ENCODE measurements at regions not wholly inside any gene's neighbourhood (a gene's known extent, or its start where the extent isn't known, plus 50 kb on each side); places are given as distances from the start of the nearest gene placed in this dataset.
"Not testable (repeated sequence)": the region's sequence is repeated elsewhere in the genome, so short reads cannot be mapped to it uniquely, and the experiment has no call there.

DNA sequence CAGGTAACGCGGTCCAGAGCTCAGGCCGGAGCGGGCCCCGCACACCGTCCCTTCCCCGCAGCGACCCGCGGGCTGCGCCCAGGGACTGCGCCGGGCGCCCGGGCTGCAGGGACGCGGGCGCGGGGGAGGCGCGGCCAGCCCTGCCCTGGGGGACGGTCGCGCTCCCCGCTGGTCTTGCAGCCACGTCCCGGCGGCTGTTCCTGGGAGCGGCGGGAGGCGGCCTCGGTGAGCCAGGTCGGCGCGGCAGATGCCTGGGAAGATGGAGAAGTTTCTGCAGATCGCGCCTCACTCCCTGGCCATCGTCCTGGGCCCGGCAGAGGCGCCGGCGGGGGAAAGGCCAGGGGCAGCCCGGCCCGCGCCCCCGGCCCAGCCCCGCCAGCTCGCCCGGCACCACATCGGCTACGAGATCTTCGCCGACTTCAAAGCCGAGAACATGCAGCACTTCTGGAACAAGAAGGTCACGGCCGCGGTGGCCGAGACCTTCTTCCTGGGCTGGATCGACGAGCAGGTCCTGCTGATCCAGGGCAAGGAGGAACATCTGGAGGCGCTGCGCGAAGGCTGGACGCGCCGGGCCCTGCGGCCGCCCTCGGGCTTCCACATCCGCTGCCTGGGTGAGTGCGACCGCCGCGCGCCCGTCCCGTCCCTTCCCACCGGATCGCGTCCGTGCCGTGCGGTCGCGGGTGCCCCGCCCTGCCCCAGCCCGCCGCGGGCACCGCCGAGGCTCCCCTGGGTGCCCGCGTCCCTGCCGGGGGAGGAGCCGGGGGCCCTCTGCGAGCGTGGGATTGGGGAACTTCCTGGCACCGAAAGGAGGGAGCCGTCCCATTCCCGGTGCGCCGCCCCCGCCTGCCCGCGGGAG, 107.4 kb upstream of the STOX2 start:
- Mint-ChIP-seq H3K4me1 (peaks cover 13% of the 10 kb centered on the region), H3K36me3 (ENCODE audit: low read depth) (no peaks in the 10 kb centered on the region), H3K4me3 (no peak overlapping the region), H3K27me3 (peaks cover 69% of the 10 kb centered on the region), H3K27ac (no peak overlapping the region), H3K9me3 (peaks cover 9% of the 10 kb centered on the region)
- DNase-seq, result no peak
- POLR2A ChIA-PET, result no interaction called here
- CTCF ChIA-PET, result no interaction called here

- H3K36me3 Mint-ChIP-seq (ENCODE audit: low read depth), result no peaks in the 10 kb centered on the region
- peak overlapping the region; percentile 69 for H3K27ac Mint-ChIP-seq
- H3K4me3 Mint-ChIP-seq, result peak overlapping the region; percentile 33
- H3K27me3 Mint-ChIP-seq, result peaks cover 67% of the 10 kb centered on the region
- peak; percentile 24 for DNase-seq
- ChIA-PET POLR2A (no interaction called here), CTCF (no interaction called here)
- H3K4me1 Mint-ChIP-seq, result peaks cover 13% of the 10 kb centered on the region
- H3K9me3 Mint-ChIP-seq, result peaks cover 4% of the 10 kb centered on the region
These were observed 106.5 kb upstream of the STOX2 start for GRCh38 chr4:183798301-183799253.

DNA sequence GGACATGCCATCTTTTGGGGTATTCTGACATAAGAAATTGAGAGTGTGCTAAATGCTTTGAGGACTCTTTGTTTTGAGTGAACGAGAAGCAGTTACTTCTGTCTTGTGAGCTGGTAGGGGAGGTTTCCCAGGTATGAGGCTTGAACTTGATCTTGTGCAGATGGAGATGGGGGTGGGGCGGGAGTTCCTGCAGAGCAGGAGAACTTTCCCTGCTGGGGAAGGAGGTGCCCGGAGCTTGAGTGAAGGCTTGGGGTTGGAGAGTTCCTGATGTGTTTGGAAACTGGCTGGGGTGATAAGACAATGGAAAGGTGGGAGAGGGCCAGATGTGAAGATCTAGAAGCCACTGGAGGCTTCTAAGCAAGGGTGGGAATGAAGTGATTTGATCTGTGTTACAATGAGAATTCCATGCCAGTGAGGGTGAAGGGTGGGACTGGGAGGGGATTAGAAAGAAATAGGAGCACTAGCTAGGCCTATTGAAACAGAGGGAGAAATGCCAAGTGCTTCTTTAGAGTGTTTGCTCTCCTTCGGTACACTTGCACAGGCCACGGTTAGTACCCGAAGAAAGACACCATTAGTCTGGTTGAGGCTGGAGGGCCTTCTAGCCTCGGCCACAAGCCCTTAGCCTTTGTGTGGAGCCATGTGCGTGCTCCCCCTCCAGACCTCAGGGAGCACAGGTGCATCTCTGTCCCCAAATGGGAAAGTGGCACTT, 103.5 kb upstream of the STOX2 start:
- Mint-ChIP-seq H3K27me3 (peaks cover 49% of the 10 kb centered on the region), H3K9me3 (no peaks in the 10 kb centered on the region), H3K27ac (no peak overlapping the region), H3K36me3 (ENCODE audit: low read depth) (no peaks in the 10 kb centered on the region), H3K4me1 (peaks cover 12% of the 10 kb centered on the region), H3K4me3 (no peak overlapping the region)
- no peak for DNase-seq
- ChIA-PET POLR2A (no interaction called here), CTCF (no interaction called here)

DNA sequence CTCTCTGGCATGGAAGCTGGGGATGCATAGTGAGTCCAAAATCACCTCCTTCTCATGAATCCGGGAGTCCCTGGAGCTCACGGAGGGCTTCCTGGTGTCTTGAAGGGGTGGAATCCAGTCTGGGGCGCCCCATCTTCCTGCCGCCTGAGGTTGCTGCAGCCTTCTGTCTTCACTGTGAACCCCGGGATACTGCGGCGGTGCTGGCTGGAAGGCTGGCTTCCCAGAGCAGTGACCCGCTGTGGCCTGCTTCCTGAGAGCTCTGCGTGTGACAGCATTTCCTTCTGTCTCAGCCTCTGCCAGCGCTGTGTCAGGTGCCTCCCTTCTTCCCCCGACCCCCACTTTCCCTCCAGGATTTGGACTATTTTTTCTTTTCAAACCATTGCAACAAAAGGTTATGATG, 98.8 kb upstream of the STOX2 start:
- POLR2A ChIA-PET, result no interaction called here
- CTCF ChIA-PET, result no interaction called here
- Mint-ChIP-seq H3K36me3 (ENCODE audit: low read depth) (no peaks in the 10 kb centered on the region), H3K4me3 (no peak overlapping the region), H3K27me3 (peaks cover 22% of the 10 kb centered on the region), H3K4me1 (no peaks in the 10 kb centered on the region), H3K9me3 (no peaks in the 10 kb centered on the region), H3K27ac (no peak overlapping the region)
- DNase-seq, result no peak

GRCh38 chr4:183807420-183808096, 97.5 kb upstream of the STOX2 start:
- CTCF ChIA-PET, result no interaction called here
- no peak overlapping the region for H3K27ac Mint-ChIP-seq
- no peaks in the 10 kb centered on the region for H3K4me1 Mint-ChIP-seq
- POLR2A ChIA-PET, result no interaction called here
- DNase-seq, result no peak
- H3K9me3 Mint-ChIP-seq, result no peaks in the 10 kb centered on the region
- peaks cover 17% of the 10 kb centered on the region for H3K27me3 Mint-ChIP-seq
- H3K4me3 Mint-ChIP-seq, result no peak overlapping the region
- H3K36me3 Mint-ChIP-seq (ENCODE audit: low read depth), result no peaks in the 10 kb centered on the region

DNA sequence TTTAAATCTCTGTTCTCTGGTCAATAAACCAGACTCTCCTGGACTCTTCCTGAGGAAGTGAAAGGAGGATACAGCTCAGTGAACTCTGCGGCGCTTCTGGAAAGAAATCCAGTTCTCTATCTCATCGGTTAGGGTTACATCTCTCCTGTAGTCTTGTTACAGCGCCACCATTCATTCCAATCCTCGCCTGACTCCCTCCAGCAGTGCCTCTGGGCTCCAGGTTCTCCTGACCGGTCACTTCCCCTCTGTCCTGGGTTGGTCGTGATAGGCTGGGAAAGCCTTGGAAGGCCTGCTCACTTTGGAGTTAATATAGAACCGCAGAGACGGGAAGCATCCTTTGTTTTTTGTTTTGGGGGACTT, 97.0 kb upstream of the STOX2 start:
- H3K4me3 Mint-ChIP-seq, result no peak overlapping the region
- H3K4me1 Mint-ChIP-seq, result no peaks in the 10 kb centered on the region
- no peak for DNase-seq
- no peaks in the 10 kb centered on the region for H3K36me3 Mint-ChIP-seq (ENCODE audit: low read depth)
- CTCF ChIA-PET, result no interaction called here
- POLR2A ChIA-PET, result no interaction called here
- peaks cover 13% of the 10 kb centered on the region for H3K27me3 Mint-ChIP-seq
- no peaks in the 10 kb centered on the region for H3K9me3 Mint-ChIP-seq
- no peak overlapping the region for H3K27ac Mint-ChIP-seq

- H3K27me3 Mint-ChIP-seq, result peaks cover 13% of the 10 kb centered on the region
- H3K36me3 Mint-ChIP-seq (ENCODE audit: low read depth), result no peaks in the 10 kb centered on the region
- H3K4me3 Mint-ChIP-seq, result no peak overlapping the region
- ChIA-PET CTCF (no interaction called here), POLR2A (no interaction called here)
- DNase-seq, result no peak
- H3K9me3 Mint-ChIP-seq, result no peaks in the 10 kb centered on the region
- no peaks in the 10 kb centered on the region for H3K4me1 Mint-ChIP-seq
- H3K27ac Mint-ChIP-seq, result no peak overlapping the region
These were observed 92.5 kb upstream of the STOX2 start for GRCh38 chr4:183812567-183812966.

GRCh38 chr4:183814461-183814860, 90.6 kb upstream of the STOX2 start:
- CTCF ChIA-PET, result interaction anchor here (0.7 kb wide), 1 partner anchor 820 kb away, joined by 3 read pairs; no protein-coding TSS in a partner anchor
- no peak overlapping the region for H3K4me3 Mint-ChIP-seq
- no peaks in the 10 kb centered on the region for H3K4me1 Mint-ChIP-seq

DNA sequence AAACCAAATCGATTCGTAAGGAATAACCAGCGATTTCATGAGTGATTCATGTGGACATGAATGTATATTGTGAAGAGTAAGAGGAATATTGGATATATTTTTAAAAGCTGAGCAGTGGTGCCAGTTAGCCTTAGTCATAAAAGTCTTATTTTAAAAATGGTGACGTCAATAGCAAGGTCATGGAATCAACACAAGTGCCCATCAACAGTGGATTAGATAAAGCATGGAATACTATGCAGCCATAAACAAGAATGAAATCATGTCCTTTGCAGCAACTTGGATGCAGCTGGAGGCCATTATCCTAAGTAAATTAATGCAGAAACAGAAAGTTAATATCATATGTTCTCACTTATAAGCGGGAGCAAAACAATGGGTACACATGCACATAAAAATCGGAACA, 89.0 kb upstream of the STOX2 start:
- Mint-ChIP-seq H3K27me3 (peaks cover 8% of the 10 kb centered on the region), H3K4me1 (no peaks in the 10 kb centered on the region), H3K9me3 (no peaks in the 10 kb centered on the region), H3K36me3 (ENCODE audit: low read depth) (no peaks in the 10 kb centered on the region), H3K4me3 (no peak overlapping the region), H3K27ac (no peak overlapping the region)
- POLR2A ChIA-PET, result no interaction called here
- DNase-seq, result no peak
- CTCF ChIA-PET, result no interaction called here

More at GRCh38 chr4:183814461-183814860, 90.6 kb upstream of the STOX2 start:
- no peak for DNase-seq
- Mint-ChIP-seq H3K27ac (no peak overlapping the region), H3K9me3 (no peaks in the 10 kb centered on the region), H3K27me3 (peaks cover 13% of the 10 kb centered on the region), H3K36me3 (ENCODE audit: low read depth) (no peaks in the 10 kb centered on the region)
- POLR2A ChIA-PET, result no interaction called here

DNA sequence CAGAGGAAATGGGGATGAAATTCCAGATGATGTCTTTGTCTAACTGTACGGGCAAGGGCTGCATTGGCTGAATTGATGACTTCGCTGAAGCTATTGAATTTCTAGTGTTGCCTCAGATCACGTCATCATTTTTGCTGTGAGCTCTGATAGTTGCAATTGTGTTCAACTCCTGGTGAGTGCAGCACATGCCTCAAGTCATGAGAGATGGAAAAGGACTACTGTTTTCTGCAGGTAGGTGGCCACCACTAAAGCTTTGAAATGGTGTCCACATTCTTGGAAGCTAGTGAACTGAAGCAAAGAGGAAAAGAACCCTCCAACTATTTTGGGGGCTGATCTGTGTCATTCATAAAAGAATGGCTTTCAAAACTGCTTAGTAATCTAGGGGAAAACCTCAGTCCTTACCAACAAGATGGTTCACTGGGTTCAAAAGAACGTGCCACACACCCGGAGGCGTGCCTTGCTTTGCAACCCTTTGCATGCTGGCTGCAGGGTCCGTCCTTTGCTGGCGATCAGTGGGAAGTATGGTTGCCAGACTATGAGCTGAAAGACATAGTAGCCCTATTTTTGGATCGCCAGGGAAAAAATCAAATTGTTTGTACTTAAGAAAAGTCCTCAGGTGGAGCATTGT, 88.1 kb upstream of the STOX2 start:
- Mint-ChIP-seq H3K4me1 (no peaks in the 10 kb centered on the region), H3K4me3 (no peak overlapping the region), H3K27ac (no peak overlapping the region), H3K9me3 (no peaks in the 10 kb centered on the region), H3K27me3 (peaks cover 7% of the 10 kb centered on the region), H3K36me3 (ENCODE audit: low read depth) (no peaks in the 10 kb centered on the region)
- ChIA-PET POLR2A (no interaction called here), CTCF (no interaction called here)
- no peak for DNase-seq

DNA sequence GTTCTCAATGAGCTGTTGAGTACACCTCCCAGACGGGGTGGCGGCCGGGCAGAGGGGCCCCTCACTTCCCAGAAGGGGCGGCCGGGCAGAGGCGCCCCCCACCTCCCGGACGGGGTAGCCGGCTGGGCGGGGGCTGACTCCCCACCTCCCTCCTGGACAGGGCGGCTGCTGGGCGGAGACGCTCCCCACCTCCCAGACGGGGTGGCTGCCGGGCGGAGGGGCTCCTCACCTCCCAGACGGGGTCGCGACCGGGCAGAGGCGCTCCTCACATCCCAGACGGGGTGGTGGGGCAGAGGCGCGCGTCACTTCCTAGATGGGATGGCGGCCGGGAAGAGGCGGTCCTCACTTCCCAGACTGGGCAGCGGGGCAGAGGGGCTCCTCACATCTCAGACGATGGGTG, 86.5 kb upstream of the STOX2 start:
- H3K9me3 Mint-ChIP-seq; H3K36me3 Mint-ChIP-seq (ENCODE audit: low read depth); H3K4me1 Mint-ChIP-seq; POLR2A ChIA-PET; H3K4me3 Mint-ChIP-seq; DNase-seq; CTCF ChIA-PET; H3K27ac Mint-ChIP-seq; H3K27me3 Mint-ChIP-seq: not testable (repeated sequence)

- CTCF ChIA-PET, result no interaction called here
- no peaks in the 10 kb centered on the region for H3K4me1 Mint-ChIP-seq
- no peaks in the 10 kb centered on the region for H3K36me3 Mint-ChIP-seq (ENCODE audit: low read depth)
- POLR2A ChIA-PET, result no interaction called here
- no peak overlapping the region for H3K4me3 Mint-ChIP-seq
- H3K27me3 Mint-ChIP-seq, result peaks cover 2% of the 10 kb centered on the region
- H3K27ac Mint-ChIP-seq, result no peak overlapping the region
- no peaks in the 10 kb centered on the region for H3K9me3 Mint-ChIP-seq
- DNase-seq, result no peak
These were observed 83.8 kb upstream of the STOX2 start for GRCh38 chr4:183821076-183821853.

All from activated CD4-positive, alpha-beta T cell treated with anti-CD3 and anti-CD28 coated beads, Interleukin-2, amount 10 ng/mL, durations not matched to agents 7 days and 5 days (primary cell).